GM18508 (cell line): ENCODE measurements at regions not wholly inside any gene's neighbourhood (a gene's known extent, or its start where the extent isn't known, plus 50 kb on each side); places are given as distances from the start of the nearest gene placed in this dataset.

Experiments
- ATAC-seq: cut with Tn5 transposase; IDR thresholded peaks from one replicate; pipeline ENCODE4 v1.9.1; 2021; ENCODE audit warnings: moderate number of reproducible peaks; ENCODE audit not compliant: insufficient read depth, unreplicated experiment

DNA sequence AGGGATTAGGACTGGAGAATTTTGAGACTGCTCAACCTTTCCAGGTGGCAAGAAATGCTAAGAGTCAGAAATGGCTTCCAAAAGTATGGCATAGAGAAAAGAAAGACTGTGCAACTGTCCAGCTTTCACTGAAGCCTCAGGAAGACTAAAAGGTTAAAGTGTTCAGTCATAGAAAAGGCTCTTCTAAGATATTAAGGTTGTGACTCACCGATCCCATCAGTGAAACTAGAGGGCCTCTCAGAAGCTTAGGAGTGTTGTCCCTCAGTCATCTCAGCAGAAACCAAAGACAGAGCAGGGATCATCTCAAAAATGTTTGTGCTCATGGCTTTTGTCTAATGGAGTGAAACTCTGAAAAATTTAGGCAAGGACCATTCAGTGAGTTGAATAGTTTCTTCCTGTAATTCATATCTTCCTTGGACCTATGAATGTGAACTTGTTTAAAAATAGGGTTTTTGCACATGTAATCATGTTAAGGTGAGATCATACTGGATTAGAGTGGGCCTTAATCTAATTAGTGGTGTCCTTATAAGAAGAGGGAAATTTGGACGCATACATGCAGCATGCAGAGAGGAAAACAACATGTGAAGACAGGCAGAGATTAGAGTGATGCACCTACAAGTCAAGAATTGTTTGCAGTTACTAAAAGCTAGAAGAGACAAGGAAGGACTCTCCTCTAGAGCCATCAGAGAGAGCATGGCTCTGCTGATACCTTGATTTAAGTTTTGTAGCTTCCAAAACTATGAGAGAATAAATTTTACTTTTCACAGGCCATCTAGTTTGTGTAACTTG is 71.3 kb downstream of the RPE65 start:
- no peak for ATAC-seq

DNA sequence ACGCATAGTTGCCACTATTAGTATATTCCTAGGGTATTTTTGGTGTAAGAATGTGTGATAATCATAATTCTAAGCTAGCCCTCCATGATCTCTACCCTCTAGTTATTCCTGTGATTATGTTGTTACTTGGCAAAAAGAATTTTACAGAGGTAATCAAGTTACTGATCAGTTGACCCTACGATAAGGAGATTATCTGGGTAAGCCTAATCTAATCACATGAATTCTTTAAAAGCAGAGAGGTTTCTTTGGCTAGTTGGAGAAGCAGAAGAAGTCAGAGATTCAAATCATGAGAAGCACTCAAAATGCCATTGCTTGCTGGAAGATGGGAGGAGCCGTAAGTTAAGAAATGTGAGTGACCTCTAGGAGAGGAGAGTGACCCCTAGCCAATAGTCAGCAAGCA is 72.7 kb downstream of the RPE65 start:
- no peak for ATAC-seq

DNA sequence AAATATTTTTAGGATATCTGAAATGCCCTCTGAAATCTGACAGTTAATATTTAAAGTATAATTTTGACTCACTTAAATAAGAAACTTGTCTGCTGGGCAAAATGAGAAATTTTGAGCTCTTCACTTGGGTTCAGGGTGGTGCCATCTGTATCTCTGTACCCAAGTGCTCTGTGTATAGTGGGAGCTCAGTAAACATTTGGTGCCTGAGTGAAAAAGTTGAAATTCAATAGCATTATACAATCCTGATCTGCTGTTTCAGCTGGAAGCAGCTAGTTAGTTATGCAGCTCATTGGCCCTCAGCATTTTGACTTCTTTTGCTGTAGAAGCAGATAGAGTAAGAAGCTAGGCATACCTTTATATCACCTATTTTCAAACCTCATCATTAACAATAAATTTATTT is 73.3 kb downstream of the RPE65 start:
- no peak for ATAC-seq

DNA sequence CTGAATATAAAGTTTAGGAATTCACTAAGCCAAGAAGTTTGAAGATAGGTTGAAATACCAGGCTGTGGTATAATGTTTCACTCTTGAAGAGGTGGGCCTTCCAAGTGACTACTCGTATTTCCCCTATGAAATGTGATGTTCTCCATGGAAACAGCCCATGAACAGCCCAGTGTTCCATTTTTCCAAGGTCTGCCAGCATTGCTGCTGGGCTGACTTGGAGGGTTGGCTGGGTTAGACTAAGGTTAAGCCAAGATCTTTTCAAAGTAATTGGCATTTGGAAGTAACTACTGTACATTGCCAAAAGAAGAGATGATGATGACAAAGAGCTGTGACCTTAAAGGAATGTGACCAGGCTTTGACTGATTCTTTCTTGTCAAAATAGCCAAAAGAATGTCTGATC is 73.8 kb downstream of the RPE65 start:
- no peak for ATAC-seq

DNA sequence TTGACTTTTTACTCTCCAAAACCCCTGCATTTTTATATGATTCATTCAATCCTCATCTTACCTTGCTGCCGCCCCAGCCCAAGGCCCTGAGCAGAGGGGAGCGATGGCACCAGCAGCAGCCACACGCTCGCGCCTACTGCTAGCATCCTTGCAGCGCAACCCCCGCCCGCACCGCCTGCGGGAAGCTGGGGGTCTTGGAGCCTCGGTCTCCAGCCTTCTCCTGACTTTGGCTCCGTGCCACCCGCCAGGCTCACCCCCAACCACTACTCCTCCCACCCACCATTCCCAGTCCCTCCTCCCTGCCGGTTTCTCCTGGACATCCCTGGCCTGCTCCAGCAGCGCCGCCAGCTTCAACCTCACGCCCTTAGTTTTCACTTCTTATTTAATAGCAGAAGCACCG is 76.6 kb downstream of the RPE65 start:
- no peak for ATAC-seq

DNA sequence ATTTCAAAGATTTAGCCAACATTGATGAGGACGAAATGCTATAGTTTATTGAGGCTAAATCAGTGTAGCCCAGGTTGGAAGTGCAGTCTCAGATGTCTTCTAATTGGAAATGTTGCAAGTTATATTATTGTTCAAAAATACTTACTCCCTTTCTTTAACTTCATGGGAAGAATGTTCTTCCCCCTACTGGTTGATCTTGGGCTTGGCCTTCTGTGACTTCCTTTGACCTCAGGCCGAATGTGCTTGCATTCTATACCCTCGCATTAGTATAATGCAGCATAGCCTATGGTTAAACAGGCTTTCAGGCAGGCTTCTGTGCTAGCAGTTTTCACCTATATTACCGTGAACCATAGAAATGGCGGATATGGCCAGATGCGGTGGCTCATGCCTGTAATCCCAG is 77.3 kb downstream of the RPE65 start:
- ATAC-seq = no peak

DNA sequence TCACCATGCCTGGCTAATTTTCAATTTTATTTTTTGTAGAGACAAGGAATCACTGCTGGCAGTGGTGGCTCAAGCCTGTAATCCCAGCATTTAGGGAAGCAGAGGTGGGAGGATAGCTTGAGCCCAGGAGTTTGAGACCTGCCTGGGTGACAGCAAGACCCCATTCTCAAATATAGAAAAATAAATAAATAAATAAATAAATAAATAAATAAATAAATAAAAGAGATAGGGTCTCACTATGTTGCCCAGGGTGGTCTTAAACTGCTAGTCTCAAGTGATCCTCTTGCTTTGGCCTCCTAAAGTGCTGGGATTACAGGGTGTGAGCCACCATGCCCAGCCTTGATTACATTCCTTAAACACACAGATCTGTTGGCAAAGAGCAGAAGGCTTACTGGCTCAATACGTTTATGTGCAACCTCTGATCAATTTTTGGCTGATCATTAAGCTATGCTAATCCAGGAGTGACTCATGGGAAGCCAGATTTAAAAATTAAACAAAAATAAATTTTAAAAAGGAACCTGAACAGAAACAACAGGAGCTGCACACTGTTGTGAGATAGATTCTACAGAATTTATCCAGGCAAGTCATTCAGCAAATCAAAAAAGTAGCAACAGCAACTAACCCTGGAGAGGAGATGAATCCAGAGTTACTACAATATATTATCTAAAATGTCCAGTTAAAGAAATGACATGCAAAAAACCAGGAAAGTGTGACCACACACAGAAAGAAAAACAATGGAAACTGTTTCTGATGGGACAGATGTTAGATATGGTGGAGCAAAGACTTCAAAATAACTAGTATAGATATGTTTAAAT is 79.4 kb downstream of the RPE65 start:
- ATAC-seq = no peak

DNA sequence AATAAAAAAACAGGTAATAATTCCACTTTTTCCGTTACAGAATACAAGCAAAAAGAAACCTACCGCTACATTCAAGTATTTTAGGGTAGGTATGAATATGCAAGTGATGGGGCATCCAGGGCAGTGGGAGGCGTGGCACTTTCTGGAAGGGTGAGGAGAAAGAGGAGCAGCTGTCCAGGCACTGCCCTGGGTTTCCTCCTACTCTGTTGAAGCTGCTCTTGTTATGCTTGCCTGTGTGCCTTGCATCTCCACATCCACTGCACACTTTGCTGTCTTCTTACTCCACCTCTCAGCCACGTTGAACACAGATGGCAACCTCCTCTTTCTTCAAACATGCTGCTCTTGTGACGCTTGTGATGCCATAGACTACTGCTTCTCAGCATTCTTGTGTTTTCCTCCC is 83.2 kb downstream of the RPE65 start:
- no peak for ATAC-seq

DNA sequence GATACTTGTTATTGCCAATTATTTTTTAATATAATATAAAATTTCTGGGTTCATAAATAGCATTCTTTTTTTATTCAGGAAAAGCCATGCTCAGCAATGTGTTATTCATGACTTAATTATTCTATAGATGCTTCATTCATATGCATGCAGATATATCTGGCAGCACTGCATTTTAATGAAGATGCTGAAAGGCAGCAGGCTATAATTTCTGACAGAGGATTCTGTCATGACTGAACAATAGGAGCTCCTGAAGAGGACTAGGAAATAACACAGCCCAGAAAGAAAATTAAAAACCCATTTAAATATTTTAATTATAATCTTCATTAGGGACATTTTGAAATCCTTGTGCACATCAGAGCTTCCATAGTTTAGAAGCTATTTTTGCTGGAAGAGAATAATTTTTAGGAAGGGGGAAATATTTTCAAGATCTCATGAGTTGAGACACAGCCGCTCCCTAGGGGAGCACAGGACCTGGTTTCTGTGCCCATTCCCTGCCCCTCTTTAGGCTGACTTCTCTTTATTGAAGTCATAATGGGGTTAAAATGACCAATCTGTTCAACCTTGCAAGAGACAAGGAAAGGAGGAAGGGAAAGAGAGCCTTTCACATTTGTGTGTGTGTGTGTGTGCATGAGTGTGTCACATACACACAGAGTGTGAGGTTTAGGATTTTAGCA is 83.9 kb downstream of the RPE65 start:
- no peak for ATAC-seq

DNA sequence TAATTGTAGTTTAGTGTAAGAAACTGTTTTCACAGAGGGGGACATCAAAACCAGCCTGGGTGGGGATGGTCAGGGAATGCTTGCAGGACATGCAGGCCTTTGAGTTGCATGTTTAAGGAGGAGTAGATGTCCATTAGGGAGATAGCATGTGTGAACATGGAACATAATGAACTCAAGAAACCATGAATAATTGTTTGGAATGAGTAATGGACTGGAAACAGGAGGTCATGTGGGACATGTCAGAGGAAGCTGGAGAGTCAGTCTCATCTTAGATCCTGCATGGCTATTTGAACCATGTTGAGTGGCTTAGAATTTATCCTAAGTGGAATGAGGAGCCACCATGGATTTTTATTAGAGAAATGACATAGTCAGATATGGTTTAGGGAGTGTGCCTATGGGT is 86.4 kb downstream of the RPE65 start:
- no peak for ATAC-seq

DNA sequence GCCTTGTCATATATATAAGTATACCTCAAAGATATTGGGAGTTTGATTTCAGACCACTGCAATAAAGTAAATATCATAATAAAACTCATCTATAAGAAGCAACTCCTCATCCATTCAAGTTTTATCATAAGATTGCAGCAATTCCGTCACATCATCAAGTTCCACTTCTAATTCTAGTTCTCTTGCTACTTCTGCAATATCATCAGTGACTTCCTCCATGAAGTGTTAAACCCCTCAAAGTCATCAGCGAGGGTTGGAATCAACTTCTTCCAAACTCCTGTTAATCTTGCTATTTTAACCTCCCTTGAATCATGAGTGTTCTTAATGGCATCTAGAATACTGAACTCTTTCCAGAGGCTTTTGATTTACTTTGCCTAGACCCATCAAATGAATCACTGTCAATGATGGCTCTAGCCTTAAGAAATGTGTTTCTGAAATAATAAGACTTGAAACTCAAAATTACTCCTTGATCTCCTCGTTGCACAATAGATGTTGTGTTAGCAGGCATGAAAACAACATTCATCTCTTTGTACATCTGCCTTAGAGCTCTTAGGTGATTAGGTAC is 88.3 kb downstream of the RPE65 start:
- ATAC-seq = no peak

DNA sequence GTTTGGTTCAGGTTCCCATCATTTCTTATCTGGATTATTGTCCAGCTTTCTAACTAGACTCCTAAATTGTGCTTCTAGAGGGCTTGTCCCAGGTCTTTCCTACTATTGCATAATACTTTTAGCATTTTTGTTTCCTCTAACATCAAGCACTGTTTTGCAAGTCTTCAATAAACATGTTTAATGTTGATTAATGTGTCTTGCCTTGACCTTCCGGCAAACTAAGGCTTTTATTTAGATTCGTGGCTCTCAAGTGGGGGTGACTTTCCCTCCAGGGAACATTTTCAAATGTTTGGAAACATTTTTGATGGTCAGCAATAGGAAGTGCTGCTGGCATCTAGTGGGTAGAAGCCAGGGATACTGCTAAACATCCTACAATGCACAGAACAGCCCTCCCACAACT is 90.7 kb downstream of the RPE65 start:
- no peak for ATAC-seq

DNA sequence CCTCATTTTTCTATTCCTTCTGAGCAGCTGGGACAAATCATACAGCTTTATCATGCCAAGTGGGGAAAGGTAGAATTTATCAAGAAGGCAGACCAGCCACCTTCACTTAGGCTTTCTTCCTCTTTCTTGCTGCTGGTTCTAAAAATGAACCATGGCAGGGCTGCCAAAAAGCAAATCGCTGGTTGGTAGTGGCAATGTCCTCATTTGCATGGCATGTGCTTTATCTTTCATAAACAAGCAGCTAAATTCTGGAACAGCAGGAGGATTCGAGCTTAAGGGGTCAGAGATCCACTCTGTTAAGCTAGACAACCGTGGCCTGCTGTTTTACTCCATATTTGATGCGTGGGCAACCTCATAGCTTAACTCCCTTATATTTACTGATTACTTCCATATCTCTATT is 91.3 kb downstream of the RPE65 start:
- ATAC-seq = no peak

DNA sequence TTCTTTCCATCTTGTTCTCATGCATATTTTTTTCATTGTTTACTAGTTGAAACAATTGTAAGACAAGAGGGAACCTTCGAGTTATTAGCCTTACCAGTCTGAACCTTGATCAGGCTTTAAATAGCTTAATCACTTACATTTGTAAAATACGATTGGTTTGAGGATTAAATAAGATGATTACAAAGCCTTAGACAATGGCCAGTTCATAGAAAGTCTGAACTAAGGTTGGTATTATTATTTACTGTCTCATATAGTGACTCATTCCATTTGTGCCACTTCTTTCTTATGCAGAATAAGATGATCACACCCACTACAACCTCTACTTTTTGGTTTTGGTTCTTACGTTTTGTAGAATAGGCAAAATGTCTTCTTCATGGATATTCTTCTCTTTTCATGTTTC is 94.1 kb downstream of the RPE65 start:
- ATAC-seq = no peak

DNA sequence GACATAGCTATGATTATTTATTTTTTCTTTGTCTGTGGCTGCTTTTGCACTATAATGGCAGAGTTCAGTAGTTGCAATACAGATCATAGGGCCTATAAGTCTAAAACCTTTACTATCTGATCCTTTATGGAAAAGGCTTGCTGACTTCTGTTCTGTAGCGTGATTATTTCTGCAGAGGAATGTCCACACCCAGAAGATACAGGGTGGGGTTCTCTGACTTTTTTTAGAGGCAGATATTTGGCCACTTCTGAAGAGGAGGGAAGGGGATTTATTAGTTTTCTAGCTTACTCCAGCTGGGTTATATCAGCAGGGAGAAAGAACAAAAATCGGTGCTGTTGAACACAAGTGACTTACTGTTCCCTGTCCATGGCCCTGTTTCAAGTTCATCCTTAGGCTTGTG is 97.6 kb downstream of the RPE65 start:
- no peak for ATAC-seq

DNA sequence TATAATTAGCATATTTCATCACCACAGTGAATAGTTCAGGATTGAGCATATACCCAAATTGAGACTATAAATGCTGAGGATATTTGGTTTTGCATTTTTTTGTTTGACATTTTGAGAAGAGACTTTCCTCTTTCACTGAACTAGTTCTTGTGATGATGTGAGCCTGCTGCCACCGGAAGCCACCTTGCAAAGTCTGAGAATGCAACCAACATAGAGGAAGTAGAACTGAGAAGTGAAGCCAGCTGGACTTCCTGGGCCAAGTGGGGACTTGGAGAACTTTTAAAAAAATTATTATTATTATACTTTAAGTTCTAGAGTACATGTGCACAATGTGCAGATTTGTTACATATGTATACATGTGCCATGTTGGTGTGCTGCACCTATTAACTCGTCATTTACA is 102.3 kb downstream of the RPE65 start:
- ATAC-seq = peak; percentile 94

DNA sequence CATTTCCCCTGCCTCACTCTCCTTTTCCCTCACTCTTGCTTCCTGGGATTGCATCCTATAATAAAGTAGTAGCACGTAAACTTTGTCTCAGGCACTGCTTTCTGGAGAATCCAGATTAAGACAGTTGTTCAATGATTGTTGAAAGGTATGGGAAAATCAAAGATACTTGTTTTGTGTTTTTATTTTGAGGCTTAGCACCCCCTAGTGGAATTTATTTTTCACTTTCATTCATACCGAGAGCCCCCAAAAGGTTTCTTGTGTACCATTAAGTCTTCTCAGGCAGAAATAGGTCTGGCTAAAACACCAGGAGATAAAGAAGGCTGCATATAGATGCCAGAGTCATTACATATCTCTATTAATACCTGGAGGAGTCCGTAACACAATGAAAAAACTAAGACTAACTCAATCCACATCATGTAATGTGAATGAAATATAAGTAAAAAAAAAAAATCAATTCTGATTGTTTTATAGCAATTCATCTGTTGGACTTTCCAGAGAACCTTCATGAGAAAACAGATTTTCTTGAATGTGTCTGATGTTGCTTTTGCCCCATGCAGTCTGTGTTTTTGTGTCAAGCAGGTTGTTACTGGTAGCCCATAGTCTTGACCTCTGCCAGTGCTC is 103.5 kb downstream of the RPE65 start:
- ATAC-seq = no peak

DNA sequence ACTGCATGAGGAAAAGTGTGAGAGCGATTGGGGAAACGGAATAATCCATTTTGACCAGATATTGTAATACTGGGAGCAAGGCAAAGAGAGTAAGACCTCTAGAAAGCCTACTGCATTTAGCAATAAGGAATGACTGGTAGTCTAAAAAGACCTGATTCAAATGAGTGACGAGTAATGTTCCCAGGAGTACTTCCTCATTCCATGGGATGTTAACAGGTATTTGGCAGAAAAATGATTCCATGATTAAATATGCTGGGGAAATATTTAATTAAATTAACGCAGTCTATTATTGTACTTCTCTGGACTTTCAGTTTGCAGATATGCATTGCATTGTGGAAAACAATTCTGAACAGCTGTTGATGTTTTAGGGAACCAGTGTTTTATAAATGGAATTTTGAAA is 105.5 kb downstream of the RPE65 start:
- ATAC-seq = no peak

DNA sequence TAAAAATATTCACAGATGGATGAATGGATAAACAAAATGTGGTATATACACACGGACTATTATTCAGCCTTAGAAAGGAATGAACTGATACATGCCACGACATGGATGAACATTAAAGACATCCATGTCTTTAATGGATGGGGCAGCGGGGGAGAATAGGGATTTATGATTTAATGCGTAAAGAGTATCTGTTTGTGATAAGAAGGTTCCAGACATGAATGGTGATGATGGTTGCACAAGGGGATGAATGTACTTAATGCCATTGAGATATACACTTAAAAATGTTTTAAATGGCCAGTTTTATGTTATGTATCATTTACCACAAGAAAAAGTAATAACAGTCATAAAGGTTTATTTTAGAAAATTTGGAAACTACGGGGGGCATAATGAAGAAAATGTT is 108.6 kb upstream of the WLS start:
- no peak for ATAC-seq

DNA sequence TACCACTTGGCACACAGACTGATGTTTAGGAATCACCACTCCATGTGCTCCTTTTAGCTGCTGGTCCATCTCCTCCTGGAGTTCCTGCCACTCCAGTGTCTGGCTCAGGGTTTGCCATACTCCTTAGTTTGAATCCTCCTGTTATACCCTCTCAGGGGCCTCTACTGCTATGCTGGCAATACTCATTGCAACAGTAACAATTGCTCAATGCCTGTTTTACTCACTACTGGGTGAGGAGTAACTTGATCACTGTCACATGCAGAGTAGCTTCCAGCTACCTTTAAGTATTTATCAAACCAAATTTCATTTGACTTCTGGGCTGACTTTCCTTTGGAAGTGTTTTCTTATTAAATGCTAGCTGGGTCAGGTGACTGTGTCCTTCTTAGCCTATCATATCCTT is 107.2 kb upstream of the WLS start:
- no peak for ATAC-seq

DNA sequence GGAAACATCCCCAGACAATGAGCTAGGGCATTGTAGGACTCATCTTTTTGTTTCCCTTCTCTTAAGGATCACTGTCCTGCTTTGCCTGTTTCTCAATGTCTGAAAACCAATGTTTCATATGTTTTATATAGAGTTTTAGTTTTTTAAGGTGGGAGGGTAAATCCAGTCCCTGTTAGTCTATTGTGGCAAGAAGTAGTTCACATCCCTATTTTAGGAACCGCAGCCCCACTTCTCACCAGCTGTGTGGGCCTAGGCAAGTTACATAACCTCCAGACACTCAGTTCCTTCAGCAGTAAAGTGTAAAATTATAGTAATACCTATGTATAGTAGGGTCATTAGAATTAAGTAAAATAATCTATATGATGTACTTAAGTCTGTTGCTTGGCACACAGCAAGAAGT is 105.8 kb upstream of the WLS start:
- ATAC-seq = no peak
